ENCODE measurements at regions not wholly inside any gene's neighbourhood (a gene's known extent, or its start where the extent isn't known, plus 50 kb on each side); places are given as distances from the start of the nearest gene placed in this dataset.

GRCh38 chr3:181660337-181660736 lies 51.4 kb upstream of the SOX2 start (continued):
- TF ChIP-seq CHD7 (IDR thresholded peaks at IDR 0.05; ENCODE audit: insufficient replicate concordance, low read length) (no peak), TAF1 (IDR thresholded peaks at IDR 0.05; ENCODE audit: low read depth, low read length) (no peak), USF2 (IDR thresholded peaks at IDR 0.05; ENCODE audit: low read length) (no peak), KDM1A (IDR thresholded peaks at IDR 0.05; ENCODE audit: borderline replicate concordance, low read length) (no peak), BRCA1 (IDR thresholded peaks at IDR 0.05; ENCODE audit: low read depth, low read length) (no peak), POLR2A (IDR thresholded peaks at IDR 0.05; ENCODE audit: control extremely low read depth in 1 of 2, low read depth in 2 of 2, low read length in 2 of 2) (no peak), SIX5 (IDR thresholded peaks at IDR 0.05; ENCODE audit: low read depth, low read length) (no peak)
